NCI-H146 treated with DMSO at 0.1 percent for 48 hours (cell line): ENCODE measurements at regions not wholly inside any gene's neighbourhood (a gene's known extent, or its start where the extent isn't known, plus 50 kb on each side); places are given as distances from the start of the nearest gene placed in this dataset.

Source experiments
- DNase-seq: peaks from one replicate; lab custom pipeline; 2025; ENCODE audit not compliant: unreplicated experiment; lab: John Stamatoyannopoulos, UW

DNA sequence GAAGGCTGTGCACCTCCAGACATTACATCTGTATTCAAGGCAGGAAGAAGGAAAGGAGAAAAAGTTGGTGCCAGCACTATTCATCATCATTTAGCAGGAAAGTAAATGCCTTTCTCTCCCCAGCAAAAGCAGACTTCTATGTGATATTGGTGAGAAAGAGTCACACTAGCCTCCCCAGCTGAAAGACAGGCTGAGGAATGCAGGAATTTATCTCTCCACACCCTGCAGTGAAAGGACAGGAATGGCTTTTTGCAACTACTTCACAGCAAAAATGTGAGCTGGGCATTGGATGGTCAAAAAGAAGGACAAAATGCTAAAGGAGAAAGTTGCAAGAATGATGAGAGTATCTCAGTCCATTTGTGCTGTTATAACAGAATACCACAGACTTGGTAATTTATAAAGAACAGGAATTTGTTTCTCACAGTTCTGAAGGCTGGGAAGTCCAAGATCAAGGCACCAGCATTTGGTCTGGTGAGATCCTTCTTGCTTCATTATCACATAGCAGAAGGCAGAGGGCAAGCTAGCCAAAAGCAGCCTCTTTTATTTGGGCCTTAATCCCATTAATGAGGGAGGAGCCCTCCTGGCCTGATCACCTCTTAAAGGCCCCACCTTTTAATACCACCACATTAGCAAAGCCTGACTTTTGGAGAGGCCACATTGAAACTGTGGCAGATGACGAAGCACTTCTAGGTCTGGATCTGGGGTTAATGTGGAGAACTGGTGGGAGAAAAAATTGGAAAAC lies 388.1 kb upstream of the SLC14A2 start:
- no peak for DNase-seq

DNA sequence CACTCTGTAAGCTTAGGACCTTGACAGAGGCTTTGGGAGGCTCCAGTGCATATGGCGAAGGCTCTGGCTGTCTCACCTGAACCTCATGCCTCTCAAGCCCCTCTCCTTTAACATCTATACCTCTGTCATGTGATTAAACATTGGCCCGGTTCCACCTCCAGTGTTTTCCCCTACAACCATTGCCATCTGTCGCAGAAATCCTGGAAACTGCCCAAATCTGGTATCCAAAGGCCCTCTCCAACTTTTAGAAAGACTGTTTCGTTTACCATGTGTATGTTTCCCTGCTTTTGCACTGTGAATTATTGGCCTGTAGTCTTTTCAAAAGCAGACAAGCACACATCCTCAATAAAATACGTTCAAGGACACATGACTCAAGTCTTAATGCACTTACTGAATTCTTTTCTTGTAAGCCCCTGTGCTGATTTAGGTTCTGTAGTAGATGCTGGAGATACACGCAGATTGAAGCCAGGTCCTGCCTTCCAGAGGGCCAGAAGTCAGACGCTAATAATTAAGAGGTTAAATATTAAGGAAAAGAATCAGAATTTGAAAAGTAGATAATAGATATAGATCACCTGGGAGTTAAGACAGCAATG lies 386.4 kb upstream of the SLC14A2 start:
- DNase-seq, result no peak

DNA sequence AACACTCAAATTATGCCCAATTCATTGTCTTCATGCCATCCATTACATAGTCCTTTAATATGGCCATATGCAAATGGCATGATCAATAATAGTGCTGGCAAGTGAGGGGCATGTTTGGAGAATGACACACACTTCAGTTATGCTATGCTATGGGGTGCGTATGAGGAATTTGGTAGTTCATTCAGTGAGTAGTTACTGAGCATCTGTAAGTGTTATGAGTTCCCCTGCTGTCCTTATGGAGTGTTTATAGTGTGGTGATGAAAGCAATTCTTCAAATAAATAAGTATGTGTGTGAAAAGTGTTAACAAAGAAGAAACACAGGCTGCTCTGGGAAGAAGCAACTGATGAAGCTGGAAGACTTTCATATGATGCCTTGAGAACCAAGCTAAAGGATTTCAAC lies 383.7 kb upstream of the SLC14A2 start:
- no peak for DNase-seq

DNA sequence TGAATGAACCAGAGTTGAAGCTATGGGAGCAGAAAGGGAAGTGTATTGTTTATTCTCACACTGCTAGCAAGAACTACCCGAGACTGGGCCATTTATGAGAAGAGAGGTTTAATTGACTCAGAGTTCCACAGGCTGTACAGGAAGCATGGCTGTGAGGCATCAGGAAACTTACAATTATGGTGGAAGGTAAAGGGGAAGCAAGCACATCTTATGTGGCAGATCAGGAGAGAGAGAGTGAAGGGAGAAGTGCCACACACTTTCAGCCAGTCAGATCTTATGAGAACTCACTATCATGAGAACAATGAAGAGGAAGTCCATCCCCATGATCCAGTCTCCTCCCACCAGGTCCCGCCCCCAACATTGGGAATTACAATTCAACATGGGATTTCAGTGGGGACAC lies 383.2 kb upstream of the SLC14A2 start:
- DNase-seq, result no peak

DNA sequence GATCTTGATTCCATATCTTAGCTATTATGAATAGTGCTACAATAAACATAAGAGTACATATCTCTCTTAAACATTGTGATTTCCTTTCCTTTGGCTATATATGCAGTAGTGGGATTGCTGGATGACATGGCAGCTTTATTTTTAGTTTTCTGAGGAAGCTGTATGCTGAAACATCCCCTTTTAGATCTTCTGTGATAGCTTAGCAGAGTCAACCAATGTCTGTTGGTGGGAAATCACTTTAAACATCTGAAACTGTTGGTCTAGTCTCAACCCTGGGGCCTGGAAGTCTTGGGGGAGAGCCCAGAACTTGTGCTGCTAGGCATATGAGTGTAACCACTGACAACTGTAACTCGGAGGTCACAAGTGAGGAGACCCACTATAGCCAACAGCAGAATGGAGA lies 378.6 kb upstream of the SLC14A2 start:
- no peak for DNase-seq

DNA sequence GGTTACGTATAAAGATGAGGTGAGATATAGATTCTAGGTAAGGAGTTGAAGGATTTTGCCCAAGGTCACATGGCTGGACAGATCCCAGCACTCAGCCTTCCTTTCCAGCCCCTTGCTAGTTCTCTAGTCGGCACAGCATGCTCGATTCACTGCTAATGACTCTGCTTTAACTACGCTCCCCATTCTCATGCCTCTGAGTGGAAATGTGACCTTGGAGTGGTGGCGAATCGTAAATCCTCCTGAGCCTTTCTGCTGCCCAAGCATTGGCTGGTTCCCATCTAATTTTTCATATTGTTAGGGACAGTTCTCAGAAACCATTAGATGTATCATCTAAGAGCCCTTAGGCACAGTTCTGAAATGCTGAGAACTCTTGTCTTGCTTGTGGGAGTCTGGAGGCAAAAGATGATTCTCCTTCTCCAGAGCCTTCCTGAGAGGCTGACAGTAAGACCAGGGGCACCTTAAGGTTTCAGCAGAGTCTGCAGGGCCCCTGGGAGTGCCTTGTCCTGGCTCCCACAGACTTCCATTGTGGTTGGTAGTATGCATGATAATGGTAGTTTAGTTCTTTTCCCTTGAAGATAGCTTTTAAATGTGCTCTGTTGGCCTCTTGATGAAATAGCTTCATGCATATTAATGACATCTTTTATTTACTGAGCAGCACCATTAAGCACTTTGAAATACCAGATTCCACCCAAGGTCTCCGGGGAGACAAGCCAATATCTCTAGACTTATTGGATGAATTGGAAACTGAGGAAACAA lies 377.8 kb upstream of the SLC14A2 start:
- DNase-seq, result no peak

DNA sequence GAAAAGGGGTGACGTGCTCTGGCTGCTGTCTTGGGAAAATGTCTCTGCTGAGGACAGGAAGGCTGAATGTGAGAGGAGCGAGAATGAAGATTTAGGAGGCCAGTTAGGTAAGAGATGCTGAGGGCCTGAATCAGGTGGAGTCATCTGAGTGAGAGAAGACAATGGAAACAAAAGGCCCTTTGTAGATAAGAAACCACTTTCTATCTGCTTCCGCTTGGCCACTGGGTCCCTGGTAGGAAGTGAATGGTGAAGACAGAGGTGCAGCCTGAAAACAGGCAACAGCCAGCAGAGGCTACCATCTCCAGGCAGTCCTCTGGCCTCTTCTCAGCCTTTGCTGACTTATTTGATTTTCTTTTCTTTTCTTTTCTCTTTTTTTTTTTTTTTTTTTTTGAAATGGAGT lies 374.0 kb upstream of the SLC14A2 start:
- DNase-seq, result no peak

DNA sequence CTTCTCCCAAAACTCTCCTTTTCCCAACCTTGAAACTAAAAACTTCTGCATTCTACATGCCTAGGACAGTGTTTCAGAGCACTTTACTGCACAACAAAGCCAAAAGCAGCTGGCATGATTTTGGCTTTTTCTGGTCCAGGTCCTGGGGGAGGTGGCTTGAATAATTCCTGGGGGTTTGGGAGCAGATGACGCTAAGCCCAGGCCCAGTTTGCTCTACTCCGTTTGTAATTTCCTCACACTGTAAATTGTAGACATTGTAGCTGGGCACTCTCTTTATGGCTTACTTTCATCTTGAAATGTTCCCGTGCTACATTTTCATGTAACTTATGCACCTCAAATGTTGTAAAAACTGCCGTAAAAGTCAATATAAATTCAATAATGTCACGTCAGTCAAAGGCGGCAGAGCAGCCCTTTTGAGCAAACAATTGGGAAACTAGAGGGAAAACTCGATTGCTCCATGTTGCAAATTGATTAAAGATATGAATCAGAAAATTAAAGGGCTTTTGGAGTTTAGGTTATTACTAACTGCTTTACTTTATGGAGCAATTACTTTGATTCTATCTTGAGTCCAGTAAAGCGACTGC lies 373.2 kb upstream of the SLC14A2 start:
- DNase-seq, result no peak

DNA sequence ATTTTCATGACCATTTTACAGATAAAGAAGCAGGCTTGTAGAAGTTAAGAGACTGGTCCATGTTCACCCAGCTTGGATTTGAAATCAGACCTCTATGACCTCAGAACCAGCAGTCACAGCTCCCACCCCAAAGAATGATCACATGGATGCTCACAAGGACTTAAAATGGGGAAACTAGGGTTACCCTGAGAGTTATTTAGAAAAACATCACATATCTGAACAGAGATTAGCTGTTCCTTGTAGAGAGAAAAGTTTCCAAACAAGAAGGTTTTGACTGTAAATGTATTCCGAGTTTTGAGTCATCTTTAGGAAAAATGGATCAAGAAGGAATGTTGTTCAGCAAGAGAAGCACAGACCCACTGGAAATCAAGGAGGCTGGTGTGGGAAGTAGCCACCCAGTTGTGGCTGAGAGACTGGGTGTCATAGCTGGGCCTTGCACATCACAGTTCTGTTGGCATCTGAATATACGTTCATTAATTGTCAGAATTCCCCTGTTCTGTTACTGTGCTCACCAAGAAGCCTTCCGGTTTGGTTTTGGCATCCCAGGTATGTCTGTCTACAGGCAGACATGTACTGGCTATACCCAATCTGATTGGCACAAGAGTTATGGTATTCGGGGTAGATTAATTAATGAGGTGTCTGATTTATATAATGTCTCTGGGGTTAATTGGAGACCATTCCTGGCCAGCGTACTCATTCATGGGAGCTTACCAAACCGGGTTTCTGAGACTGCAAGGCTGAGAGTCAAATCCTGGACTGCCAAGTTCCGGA lies 371.8 kb upstream of the SLC14A2 start:
- DNase-seq, result no peak

DNA sequence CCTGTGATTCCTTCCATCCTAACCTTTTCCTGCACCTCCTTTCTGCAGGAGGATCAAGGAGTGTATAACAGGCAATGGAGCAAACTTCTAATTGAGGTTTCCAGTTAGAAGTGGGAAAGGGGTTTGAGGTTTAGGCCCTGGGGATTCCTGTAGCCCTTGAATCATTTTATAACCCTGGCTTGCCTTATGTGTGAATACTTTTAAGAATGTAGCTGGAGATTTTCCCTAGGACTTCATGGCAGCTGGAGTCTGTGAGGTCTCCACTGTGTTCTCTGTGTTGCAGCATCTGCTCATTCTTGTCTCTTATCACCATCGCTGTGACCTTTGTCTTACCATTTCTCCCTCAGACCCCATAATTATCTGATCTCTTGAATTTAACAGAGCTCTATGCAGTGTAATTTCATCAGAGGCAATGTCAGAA lies 370.2 kb upstream of the SLC14A2 start:
- no peak for DNase-seq

DNA sequence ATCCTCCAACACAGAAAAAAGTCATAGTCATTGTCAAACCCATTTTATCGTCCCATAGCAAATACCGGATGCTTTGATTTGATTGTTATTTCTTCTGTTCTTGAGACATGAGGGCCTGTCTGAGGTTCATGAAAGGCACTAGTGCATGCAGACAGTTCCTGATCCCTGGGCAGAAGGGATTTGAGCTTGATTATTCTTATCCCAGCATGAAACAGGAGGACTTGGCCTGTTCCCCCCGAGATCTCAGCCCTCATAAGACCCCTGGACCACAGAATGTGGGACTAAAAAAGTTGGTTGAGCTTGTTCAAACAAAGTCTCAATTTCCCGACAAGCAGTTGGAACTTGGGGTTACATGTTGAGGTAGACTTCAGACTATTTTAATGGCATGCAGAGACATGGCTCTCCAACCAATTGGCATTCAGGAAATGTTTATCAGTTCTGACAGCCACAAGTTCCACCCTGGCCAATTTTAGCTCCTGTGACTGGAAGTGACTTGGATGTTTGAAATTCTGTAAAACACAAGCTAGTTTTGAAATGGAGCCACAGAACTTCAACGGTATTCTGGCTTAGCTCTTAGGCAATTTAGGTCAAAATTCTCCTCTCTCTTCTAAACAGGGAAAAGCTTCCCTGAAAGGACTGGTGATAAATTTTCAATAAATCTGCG lies 366.9 kb upstream of the SLC14A2 start:
- no peak for DNase-seq

DNA sequence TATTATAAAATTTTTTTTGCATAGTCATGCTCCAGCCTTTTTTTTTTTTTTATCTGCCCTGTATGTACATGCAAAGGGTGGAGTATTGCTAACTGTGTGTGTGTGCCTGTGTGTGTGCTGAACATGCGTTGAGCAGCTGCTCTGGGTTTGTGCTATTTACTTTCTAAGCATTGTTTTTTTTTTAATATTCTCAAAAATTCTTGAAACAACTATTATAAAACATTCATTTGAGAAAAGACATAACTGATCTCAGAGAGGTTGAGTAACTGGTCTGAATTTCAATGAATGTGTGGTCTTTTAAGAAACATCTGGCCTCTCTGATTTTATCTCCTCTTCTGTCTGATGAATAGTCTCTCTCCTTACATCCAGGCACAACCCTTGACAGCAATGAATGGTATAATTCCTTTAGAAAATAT lies 366.0 kb upstream of the SLC14A2 start:
- DNase-seq, result no peak

DNA sequence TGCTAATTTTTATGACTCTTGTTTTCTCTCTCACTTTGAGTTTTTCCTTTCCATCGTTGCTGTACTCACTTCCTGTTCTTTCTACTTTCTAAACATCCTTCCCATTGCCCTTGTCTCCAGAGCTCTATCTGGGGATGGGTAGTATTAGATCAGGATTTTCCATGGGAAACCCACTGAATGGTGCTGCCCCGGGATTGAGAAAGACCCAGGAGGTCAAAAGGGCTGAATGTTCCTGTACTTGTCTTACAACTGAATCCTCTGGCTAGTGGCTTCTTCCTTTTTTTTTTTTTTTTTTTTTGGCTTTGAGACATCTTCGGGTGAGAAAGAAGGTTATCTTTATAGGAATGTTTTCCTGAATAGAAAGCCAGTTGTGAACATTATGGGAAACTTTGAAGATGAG lies 364.8 kb upstream of the SLC14A2 start:
- no peak for DNase-seq

DNA sequence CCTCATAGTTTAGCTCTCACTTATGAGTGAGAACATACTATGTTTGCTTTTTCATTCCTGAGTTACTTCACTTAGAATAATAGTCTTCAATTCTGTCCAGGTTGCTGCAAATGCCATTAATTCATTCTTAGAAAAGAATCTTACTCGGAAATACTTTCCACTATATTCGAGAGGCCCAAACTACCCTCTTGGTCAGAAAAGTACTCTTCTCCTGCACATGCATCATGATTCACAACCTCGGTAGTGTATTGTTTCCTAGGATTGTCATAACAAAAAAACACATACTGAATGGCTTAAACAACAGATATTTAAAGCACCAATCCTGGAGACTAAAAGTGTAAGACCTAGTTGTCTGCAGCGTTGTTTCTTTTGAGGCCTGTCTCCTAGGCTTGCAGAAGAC lies 364.0 kb upstream of the SLC14A2 start:
- no peak for DNase-seq

DNA sequence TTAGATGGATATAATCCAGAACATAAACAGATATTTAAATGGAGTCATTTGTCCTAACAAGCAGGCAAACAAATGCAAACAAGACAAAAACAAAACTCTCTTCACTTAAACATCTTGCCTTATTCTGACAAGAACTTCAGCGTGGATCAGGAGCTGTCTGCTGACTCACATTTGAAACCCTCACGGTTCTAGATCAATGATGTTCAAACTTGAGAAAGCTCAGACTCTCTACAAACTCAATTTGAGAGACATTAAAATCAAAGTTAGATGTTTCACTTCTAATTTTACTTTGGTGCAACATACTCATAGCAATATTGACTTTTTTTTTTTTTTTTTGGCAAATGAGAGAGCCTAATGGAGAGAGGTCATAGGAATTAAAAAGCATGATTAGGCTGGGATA lies 362.8 kb upstream of the SLC14A2 start:
- DNase-seq, result no peak

DNA sequence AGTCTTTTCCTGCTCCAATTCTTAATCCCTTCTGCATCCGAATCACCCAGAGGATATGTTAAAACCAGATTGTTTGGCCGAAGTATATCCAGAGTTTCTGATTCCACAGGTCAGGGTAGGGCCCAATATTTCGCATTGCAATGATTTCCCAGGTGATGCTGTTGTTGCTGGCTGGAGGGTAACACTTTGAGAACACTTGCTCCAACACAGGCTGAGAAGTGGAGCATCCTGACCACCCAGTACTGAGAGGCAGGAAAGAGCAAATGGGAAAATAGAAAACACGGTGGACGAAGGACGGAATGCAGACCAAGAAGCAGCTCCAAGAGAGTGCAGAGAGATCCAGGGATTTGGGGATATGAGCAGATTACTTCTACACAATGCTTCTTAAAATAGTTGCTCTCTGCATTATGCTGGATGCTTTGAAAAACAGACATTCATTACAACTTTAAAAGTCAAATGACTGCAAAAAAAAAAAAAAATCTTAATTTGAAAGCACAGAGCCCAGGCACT lies 362.2 kb upstream of the SLC14A2 start:
- DNase-seq, result no peak

DNA sequence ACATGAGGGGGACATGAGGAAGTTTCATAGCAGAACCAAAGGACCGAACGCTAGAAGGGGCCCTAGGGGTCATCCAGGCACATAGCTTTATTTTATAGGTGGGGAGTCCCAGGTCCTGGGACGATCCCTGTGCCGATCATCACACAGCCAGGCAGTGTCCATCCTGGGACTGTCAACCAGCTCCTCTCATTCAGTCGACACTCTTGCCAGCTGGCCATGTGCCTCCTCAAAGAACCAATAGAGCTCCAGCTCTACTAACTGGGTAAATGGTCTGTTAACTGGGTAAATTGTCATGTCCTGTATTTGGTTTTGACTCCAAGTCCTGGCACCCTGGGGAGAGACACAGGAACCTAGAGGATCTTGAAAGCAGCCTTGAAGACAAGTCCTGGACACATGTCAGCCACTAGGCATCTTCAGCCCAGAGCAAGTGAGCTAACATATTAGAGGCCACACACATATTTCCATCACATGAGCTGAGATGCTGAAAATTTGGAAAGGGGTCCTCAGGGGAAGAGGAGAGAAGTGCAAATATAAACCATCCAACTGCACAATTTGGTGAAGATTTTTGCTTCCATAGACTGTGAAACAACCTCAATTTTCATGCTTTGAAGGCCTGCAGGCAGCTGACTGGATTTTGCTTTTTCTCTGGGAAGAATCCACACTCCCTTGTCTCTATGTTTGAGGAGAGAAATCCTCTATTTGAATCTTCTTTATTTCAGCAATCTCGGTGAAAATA lies 361.1 kb upstream of the SLC14A2 start:
- DNase-seq, result no peak

DNA sequence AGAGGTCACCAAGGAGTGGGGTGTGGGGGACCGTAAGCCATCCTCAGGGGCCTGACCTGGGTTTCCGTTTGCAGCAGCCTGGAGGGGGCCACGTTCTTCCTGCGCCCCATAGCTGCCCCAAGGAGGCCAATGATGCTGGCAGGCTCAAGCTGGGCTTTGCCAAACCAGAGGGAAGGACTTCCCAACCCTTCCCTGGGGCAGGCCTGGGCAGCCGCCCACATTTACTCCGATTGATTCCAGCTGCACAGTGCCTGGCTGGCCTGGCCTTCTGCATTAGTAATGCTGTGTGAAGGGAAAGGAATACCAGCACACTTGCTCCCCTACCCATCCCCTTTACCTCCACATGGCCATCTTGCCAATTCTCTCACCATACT lies 360.6 kb upstream of the SLC14A2 start:
- no peak for DNase-seq

DNA sequence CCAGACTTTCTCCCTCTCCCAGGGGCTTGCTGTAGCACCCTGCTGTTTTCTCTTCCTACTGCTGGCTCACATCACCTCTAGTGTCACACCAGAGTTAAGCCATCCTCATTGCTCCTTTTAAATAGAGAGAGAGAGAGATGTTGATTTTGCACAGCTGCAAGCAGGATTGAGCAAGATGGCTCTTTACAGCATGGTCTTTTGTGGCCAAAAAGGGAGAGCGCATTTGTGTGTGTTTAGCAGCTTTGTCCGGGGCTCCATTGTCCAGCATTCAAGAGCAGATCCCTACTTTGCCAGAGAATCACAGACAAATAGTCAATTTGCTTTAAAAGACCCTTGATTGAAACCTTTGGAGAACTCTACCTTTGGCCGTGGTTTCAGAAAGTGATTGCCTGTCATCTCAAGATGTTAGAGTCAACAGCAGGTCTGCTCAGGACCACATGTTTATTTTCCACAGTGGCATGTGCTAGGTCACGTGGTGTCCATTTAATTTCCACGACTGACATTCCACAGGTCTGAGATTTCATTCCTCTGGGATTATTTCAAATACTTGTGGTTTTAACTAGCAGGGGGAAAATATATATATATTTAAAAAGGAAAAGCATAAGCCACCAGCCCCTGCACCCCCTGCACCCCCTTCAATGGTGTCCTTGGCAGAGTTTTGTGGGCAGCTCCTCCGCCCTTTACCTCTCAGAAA lies 359.9 kb upstream of the SLC14A2 start:
- peak; percentile 64 for DNase-seq
